Astrocyte (in vitro differentiated cells and primary cell): ENCODE measurements at regions not wholly inside any gene's neighbourhood (a gene's known extent, or its start where the extent isn't known, plus 50 kb on each side); places are given as distances from the start of the nearest gene placed in this dataset.

Experiments
- DNase-seq: peaks from one replicate; pipeline ENCODE4 v3.0.0-alpha.2; 2010; ENCODE audit warnings: low read depth
- FAIRE-seq: peaks from 2 replicates; lab custom pipeline; 2011; peaks lifted over from hg19 to GRCh38; lab: Jason Lieb, UNC
- H2AFZ ChIP-seq: 2 replicates; pipeline ENCODE4 v1.6.0; 2012; ENCODE audit warnings: low read depth, low read length, inconsistent platforms
- H3K27ac ChIP-seq: 2 replicates; pipeline ENCODE4 v1.5.1; 2011; ENCODE audit warnings: low read depth, low read length, inconsistent platforms
- H3K27me3 ChIP-seq: 2 replicates; pipeline ENCODE4 v1.6.0; 2011; ENCODE audit warnings: low read length, inconsistent platforms; ENCODE audit not compliant: insufficient read depth
- H3K36me3 ChIP-seq: 2 replicates; pipeline ENCODE4 v1.5.1; 2011; ENCODE audit warnings: low read length, inconsistent platforms; ENCODE audit not compliant: insufficient read depth
- H3K4me1 ChIP-seq: 2 replicates; pipeline ENCODE4 v1.5.1; 2011; ENCODE audit warnings: low read length, inconsistent platforms; ENCODE audit not compliant: insufficient read depth
- H3K4me2 ChIP-seq: 2 replicates; pipeline ENCODE4 v1.6.0; 2012; ENCODE audit warnings: low read length, inconsistent platforms
- H3K4me3 ChIP-seq: 2 replicates; pipeline ENCODE4 v1.5.1; 2011; ENCODE audit warnings: low read depth, mild to moderate bottlenecking, low read length, inconsistent platforms; ENCODE audit not compliant: insufficient read depth
- H3K79me2 ChIP-seq: 2 replicates; pipeline ENCODE4 v1.6.0; 2012; ENCODE audit warnings: mild to moderate bottlenecking, low read length, inconsistent platforms; ENCODE audit not compliant: insufficient read depth
- H3K9ac ChIP-seq: 2 replicates; pipeline ENCODE4 v1.6.0; 2012; ENCODE audit warnings: mild to moderate bottlenecking, low read length, inconsistent platforms
- H3K9me3 ChIP-seq: 2 replicates; pipeline ENCODE4 v1.5.1; 2012; ENCODE audit warnings: low read depth, mild to moderate bottlenecking, low read length, inconsistent platforms; ENCODE audit not compliant: insufficient read depth
- H4K20me1 ChIP-seq: 2 replicates; pipeline ENCODE4 v1.6.0; 2012; ENCODE audit warnings: low read length, inconsistent platforms; ENCODE audit not compliant: insufficient read depth
- H3K27ac Mint-ChIP-seq: one replicate; pipeline ENCODE4 v1.8.0; 2021; ENCODE audit warnings: mild to moderate bottlenecking, mixed read lengths; ENCODE audit not compliant: unreplicated experiment
- H3K27me3 Mint-ChIP-seq: one replicate; pipeline ENCODE4 v1.8.0; 2021; ENCODE audit warnings: low read depth, mixed read lengths; ENCODE audit not compliant: unreplicated experiment
- H3K36me3 Mint-ChIP-seq: one replicate; pipeline ENCODE4 v1.8.0; 2021; ENCODE audit warnings: low read depth, mixed read lengths; ENCODE audit not compliant: unreplicated experiment
- H3K4me1 Mint-ChIP-seq: one replicate; pipeline ENCODE4 v1.8.0; 2021; ENCODE audit warnings: low read depth, mixed read lengths; ENCODE audit not compliant: unreplicated experiment
- H3K4me3 Mint-ChIP-seq: one replicate; pipeline ENCODE4 v1.8.0; 2021; ENCODE audit warnings: mild to moderate bottlenecking, moderate library complexity, mixed read lengths; ENCODE audit not compliant: unreplicated experiment
- H3K9me3 Mint-ChIP-seq: one replicate; pipeline ENCODE4 v1.8.0; 2021; ENCODE audit warnings: mild to moderate bottlenecking, mixed read lengths; ENCODE audit not compliant: unreplicated experiment
- CTCF ChIP-seq: IDR thresholded peaks from 2 replicates; pipeline ENCODE4 v1.5.1; 2011; ENCODE audit warnings: low read depth, mild to moderate bottlenecking, inconsistent platforms, low read length, moderate library complexity; ENCODE audit not compliant: insufficient read depth
- EZH2 ChIP-seq: IDR thresholded peaks from 2 replicates; pipeline ENCODE4 v1.6.1; 2012; ENCODE audit warnings: mild to moderate bottlenecking, low read length, inconsistent platforms; ENCODE audit not compliant: insufficient read depth

- Histone ChIP-seq H3K9ac (no peak overlapping the region), H3K27ac (no peak overlapping the region), H3K36me3 (no peaks in the 10 kb centered on the region), H3K4me3 (no peak overlapping the region), H3K27me3 (peaks cover 4% of the 10 kb centered on the region), H2AFZ (no peak overlapping the region), H4K20me1 (no peaks in the 10 kb centered on the region), H3K79me2 (no peaks in the 10 kb centered on the region), H3K4me2 (no peak overlapping the region), H3K9me3 (no peaks in the 10 kb centered on the region), H3K4me1 (peaks cover 4% of the 10 kb centered on the region)
- peaks cover 35% of the 10 kb centered on the region for H3K27me3 Mint-ChIP-seq
- FAIRE-seq, result no peak
- H3K27ac Mint-ChIP-seq, result no peak overlapping the region
- TF ChIP-seq CTCF (no peak), EZH2 (no peak)
- H3K9me3 Mint-ChIP-seq, result peaks cover 2% of the 10 kb centered on the region
- DNase-seq, result no peak
- peaks cover 8% of the 10 kb centered on the region for H3K4me1 Mint-ChIP-seq
- no peaks in the 10 kb centered on the region for H3K36me3 Mint-ChIP-seq
- H3K4me3 Mint-ChIP-seq, result no peak overlapping the region
These were observed 381.8 kb downstream of the RRAGC start for GRCh38 chr1:38477811-38478210.

GRCh38 chr1:38476850-38477178 lies 382.8 kb downstream of the RRAGC start:
- peak overlapping the region; percentile 83 for H3K4me2 ChIP-seq
- no peaks in the 10 kb centered on the region for H3K9me3 ChIP-seq
- H3K9ac ChIP-seq, result peak overlapping the region; percentile 36
- no peaks in the 10 kb centered on the region for H3K79me2 ChIP-seq
- H3K27me3 Mint-ChIP-seq, result peaks cover 35% of the 10 kb centered on the region
- no peaks in the 10 kb centered on the region for H3K36me3 Mint-ChIP-seq
- no peak overlapping the region for H3K27ac Mint-ChIP-seq
- peaks cover 2% of the 10 kb centered on the region for H3K9me3 Mint-ChIP-seq
- H3K4me1 Mint-ChIP-seq, result peaks cover 8% of the 10 kb centered on the region
- DNase-seq (no peak), FAIRE-seq (no peak)
- peak overlapping the region; percentile 38 for H3K4me3 ChIP-seq
- peaks cover 4% of the 10 kb centered on the region for H3K27me3 ChIP-seq
- H3K27ac ChIP-seq, result no peak overlapping the region
- H3K4me3 Mint-ChIP-seq, result peak overlapping the region; percentile 79
- TF ChIP-seq CTCF (no peak), EZH2 (no peak)
- H3K4me1 ChIP-seq, result peaks cover 4% of the 10 kb centered on the region
- H3K36me3 ChIP-seq, result no peaks in the 10 kb centered on the region
- peak overlapping the region; percentile 56 for H2AFZ ChIP-seq
- H4K20me1 ChIP-seq, result no peaks in the 10 kb centered on the region

GRCh38 chr1:38476111-38476849 lies 383.3 kb downstream of the RRAGC start:
- no peak overlapping the region for H3K27ac ChIP-seq
- H3K4me1 Mint-ChIP-seq, result peaks cover 8% of the 10 kb centered on the region
- no peaks in the 10 kb centered on the region for H3K36me3 ChIP-seq
- no peaks in the 10 kb centered on the region for H4K20me1 ChIP-seq
- H3K9ac ChIP-seq, result peak overlapping the region; percentile 36
- peaks cover 4% of the 10 kb centered on the region for H3K27me3 ChIP-seq
- peaks cover 29% of the 10 kb centered on the region for H3K27me3 Mint-ChIP-seq
- H3K4me2 ChIP-seq, result peak overlapping the region; percentile 83
- H3K36me3 Mint-ChIP-seq, result no peaks in the 10 kb centered on the region
- H2AFZ ChIP-seq, result peak overlapping the region; percentile 56
- H3K4me1 ChIP-seq, result peaks cover 4% of the 10 kb centered on the region
- peak overlapping the region; percentile 46 for H3K4me3 ChIP-seq
- no peaks in the 10 kb centered on the region for H3K9me3 Mint-ChIP-seq
- TF ChIP-seq CTCF (no peak), EZH2 (no peak)
- no peak for DNase-seq
- H3K4me3 Mint-ChIP-seq, result peak overlapping the region; percentile 79
- FAIRE-seq, result no peak
- peak overlapping the region; percentile 43 for H3K27ac Mint-ChIP-seq
- no peaks in the 10 kb centered on the region for H3K9me3 ChIP-seq
- H3K79me2 ChIP-seq, result no peaks in the 10 kb centered on the region
